Gastroesophageal sphincter (tissue), 3 donors: ENCODE measurements at regions not wholly inside any gene's neighbourhood (a gene's known extent, or its start where the extent isn't known, plus 50 kb on each side); places are given as distances from the start of the nearest gene placed in this dataset.

ENCODE experiments used
- EP300 ChIP-seq: sonication (generic); formaldehyde crosslinking; IDR thresholded peaks from one replicate; pipeline ENCODE4 v1.6.1; 2017; ENCODE audit warnings: antibody characterized with exemption, mild to moderate bottlenecking
- POLR2A ChIP-seq, 2 donors: fragments of 450-650 bp; IDR thresholded peaks; one replicate each; pipeline ENCODE4 v1.6.1; 2017; ENCODE audit warnings: antibody characterized with exemption in 2 of 2, mild to moderate bottlenecking in 2 of 2, moderate library complexity in 1 of 2
- POLR2AphosphoS5 ChIP-seq: sonication (generic); formaldehyde crosslinking; IDR thresholded peaks from one replicate; pipeline ENCODE4 v1.6.1; 2017; ENCODE audit warnings: antibody characterized with exemption
- TF ChIP-seq, protein P1 (sequence below), 4 experiments: fragments of 200-600 bp in 2 of 4; fragments of 450-650 bp in 2 of 4; sonication (generic) in 1 of 4; IDR thresholded peaks; one replicate each; pipeline ENCODE4 v1.5.1; 2017 to 2019; ENCODE audit warnings: antibody characterized with exemption in 4 of 4, mild to moderate bottlenecking in 2 of 4, moderate library complexity in 2 of 4

- TF ChIP-seq POLR2A (IDR thresholded peaks at IDR 0.05) (no peak), POLR2AphosphoS5 (no peak), EP300 (no peak)
- TF ChIP-seq, protein P1, sequence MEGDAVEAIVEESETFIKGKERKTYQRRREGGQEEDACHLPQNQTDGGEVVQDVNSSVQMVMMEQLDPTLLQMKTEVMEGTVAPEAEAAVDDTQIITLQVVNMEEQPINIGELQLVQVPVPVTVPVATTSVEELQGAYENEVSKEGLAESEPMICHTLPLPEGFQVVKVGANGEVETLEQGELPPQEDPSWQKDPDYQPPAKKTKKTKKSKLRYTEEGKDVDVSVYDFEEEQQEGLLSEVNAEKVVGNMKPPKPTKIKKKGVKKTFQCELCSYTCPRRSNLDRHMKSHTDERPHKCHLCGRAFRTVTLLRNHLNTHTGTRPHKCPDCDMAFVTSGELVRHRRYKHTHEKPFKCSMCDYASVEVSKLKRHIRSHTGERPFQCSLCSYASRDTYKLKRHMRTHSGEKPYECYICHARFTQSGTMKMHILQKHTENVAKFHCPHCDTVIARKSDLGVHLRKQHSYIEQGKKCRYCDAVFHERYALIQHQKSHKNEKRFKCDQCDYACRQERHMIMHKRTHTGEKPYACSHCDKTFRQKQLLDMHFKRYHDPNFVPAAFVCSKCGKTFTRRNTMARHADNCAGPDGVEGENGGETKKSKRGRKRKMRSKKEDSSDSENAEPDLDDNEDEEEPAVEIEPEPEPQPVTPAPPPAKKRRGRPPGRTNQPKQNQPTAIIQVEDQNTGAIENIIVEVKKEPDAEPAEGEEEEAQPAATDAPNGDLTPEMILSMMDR (IDR thresholded peaks at IDR 0.05): peak in 3 of 4 experiments; percentile 7 to 32 (median 24)
These were observed 144.9 kb downstream of the ELAPOR2 start for GRCh38 chr7:86914551-86914950.
